Parathyroid adenoma (tissue), 2 donors: ENCODE measurements at regions not wholly inside any gene's neighbourhood (a gene's known extent, or its start where the extent isn't known, plus 50 kb on each side); places are given as distances from the start of the nearest gene placed in this dataset.

Source experiments
- H2AFZ ChIP-seq: fragments of 300-600 bp; sonication (generic); one replicate; pipeline ENCODE4 v1.7.0; 2017; ENCODE audit warnings: antibody characterized with exemption, mild to moderate bottlenecking
- H3K27ac ChIP-seq: fragments of 300-600 bp; sonication (generic); one replicate; pipeline ENCODE4 v1.7.0; 2017
- H3K27me3 ChIP-seq: fragments of 300-600 bp; sonication (generic); one replicate; pipeline ENCODE4 v1.7.0; 2017; ENCODE audit warnings: low read length; ENCODE audit not compliant: control insufficient read depth, insufficient read depth
- H3K36me3 ChIP-seq: fragments of 300-600 bp; sonication (generic); one replicate; pipeline ENCODE4 v1.7.0; 2017; ENCODE audit warnings: low read length; ENCODE audit not compliant: control insufficient read depth, insufficient read depth
- H3K4me1 ChIP-seq: fragments of 300-600 bp; sonication (generic); one replicate; pipeline ENCODE4 v1.7.0; 2017; ENCODE audit warnings: control low read depth
- H3K4me2 ChIP-seq: fragments of 300-600 bp; sonication (generic); one replicate; pipeline ENCODE4 v1.7.0; 2017; ENCODE audit warnings: low read length
- H3K4me3 ChIP-seq: fragments of 300-600 bp; sonication (generic); one replicate; pipeline ENCODE4 v1.7.0; 2017; ENCODE audit warnings: low read depth, low read length
- H3K79me2 ChIP-seq: fragments of 300-600 bp; sonication (generic); one replicate; pipeline ENCODE4 v1.7.0; 2017; ENCODE audit warnings: control low read depth
- H3K9ac ChIP-seq: fragments of 300-600 bp; sonication (generic); one replicate; pipeline ENCODE4 v1.7.0; 2017; ENCODE audit warnings: mild to moderate bottlenecking
- H3K9me3 ChIP-seq: fragments of 300-600 bp; sonication (generic); one replicate; pipeline ENCODE4 v1.7.0; 2017; ENCODE audit warnings: low read length; ENCODE audit not compliant: control insufficient read depth
- TF ChIP-seq, protein P1 (sequence below): fragments of 300-600 bp; sonication (generic); IDR thresholded peaks from one replicate; pipeline ENCODE4 v1.7.0; 2017; ENCODE audit warnings: antibody characterized with exemption, mild to moderate bottlenecking
- donor health status: primary hyperparathyroidism.

DNA sequence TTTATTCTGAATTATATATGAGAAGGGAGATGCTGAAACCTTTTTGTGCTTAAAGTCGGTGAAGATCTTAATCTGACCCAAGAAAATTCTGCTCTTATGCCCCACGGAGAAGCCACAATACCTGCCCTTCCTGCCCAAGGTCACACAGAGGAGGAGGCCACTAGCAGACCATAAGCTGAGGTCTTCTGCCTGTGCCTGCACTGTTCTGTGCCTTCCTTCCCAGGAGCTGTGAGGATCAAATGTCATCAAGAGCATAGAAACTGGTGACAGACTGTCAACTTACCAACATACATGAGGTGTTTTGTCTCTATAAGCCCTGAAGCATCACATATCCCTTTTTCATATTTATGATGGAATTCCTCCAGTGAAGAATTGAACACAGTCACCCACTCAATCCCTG lies 233.3 kb downstream of the C1D start:
- no peaks in the 10 kb centered on the region for H3K9me3 ChIP-seq
- TF ChIP-seq, protein P1, sequence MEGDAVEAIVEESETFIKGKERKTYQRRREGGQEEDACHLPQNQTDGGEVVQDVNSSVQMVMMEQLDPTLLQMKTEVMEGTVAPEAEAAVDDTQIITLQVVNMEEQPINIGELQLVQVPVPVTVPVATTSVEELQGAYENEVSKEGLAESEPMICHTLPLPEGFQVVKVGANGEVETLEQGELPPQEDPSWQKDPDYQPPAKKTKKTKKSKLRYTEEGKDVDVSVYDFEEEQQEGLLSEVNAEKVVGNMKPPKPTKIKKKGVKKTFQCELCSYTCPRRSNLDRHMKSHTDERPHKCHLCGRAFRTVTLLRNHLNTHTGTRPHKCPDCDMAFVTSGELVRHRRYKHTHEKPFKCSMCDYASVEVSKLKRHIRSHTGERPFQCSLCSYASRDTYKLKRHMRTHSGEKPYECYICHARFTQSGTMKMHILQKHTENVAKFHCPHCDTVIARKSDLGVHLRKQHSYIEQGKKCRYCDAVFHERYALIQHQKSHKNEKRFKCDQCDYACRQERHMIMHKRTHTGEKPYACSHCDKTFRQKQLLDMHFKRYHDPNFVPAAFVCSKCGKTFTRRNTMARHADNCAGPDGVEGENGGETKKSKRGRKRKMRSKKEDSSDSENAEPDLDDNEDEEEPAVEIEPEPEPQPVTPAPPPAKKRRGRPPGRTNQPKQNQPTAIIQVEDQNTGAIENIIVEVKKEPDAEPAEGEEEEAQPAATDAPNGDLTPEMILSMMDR = no peak
- no peak overlapping the region for H3K4me2 ChIP-seq
- H3K4me1 ChIP-seq = no peaks in the 10 kb centered on the region
- no peaks in the 10 kb centered on the region for H3K79me2 ChIP-seq
- no peak overlapping the region for H3K9ac ChIP-seq
- no peak overlapping the region for H3K4me3 ChIP-seq
- H3K36me3 ChIP-seq = no peaks in the 10 kb centered on the region
- H3K27ac ChIP-seq = no peak overlapping the region
- no peak overlapping the region for H2AFZ ChIP-seq
- H3K27me3 ChIP-seq = no peaks in the 10 kb centered on the region

DNA sequence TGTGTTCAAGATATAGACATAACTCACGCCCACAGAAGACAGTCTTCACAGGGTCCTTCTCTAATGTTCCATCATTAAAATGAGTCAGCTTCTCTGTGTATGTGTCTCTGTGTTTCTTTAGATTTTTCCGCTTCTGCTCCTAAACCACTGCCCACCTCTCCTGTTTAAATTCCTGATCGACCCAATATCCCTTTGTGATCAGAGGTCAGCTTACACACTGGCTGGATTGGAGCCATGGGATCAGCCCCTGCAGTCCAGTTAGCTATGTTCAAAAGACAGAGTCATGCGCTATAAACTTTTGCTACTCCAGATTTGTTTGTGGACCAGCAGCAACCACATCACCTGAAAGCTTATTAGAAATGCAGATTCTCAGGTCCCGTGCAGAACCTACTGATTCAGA lies 229.2 kb downstream of the C1D start:
- H3K9me3 ChIP-seq = no peaks in the 10 kb centered on the region
- H2AFZ ChIP-seq = no peak overlapping the region
- no peaks in the 10 kb centered on the region for H3K36me3 ChIP-seq
- TF ChIP-seq, protein P1 = no peak
- H3K9ac ChIP-seq = no peak overlapping the region
- H3K4me2 ChIP-seq = no peak overlapping the region
- H3K27ac ChIP-seq = no peak overlapping the region
- no peak overlapping the region for H3K4me3 ChIP-seq
- no peaks in the 10 kb centered on the region for H3K4me1 ChIP-seq
- no peaks in the 10 kb centered on the region for H3K27me3 ChIP-seq
- H3K79me2 ChIP-seq = no peaks in the 10 kb centered on the region

DNA sequence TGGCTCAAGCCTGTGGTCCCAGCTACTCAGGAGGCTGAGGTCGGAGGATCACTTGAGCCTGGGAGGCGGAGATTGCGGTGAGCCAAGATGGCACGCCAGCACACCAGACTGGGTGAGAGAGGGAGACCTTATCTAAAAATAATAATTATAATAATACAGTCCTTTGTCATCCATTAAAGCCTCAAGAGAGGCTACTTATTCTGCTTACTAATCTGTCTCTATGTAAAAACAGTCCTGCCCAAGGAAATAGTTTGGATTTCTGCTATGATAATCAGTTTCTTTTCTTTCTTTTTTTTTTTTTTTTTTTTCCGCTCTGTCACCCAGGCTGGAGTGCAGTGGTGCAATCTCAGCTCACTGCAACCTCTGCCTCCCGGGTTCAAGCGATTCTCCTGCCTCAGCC lies 228.3 kb downstream of the C1D start:
- no peaks in the 10 kb centered on the region for H3K4me1 ChIP-seq
- no peaks in the 10 kb centered on the region for H3K9me3 ChIP-seq
- TF ChIP-seq, protein P1 = no peak
- no peak overlapping the region for H3K4me3 ChIP-seq
- H3K9ac ChIP-seq = no peak overlapping the region
- H3K4me2 ChIP-seq = no peak overlapping the region
- H3K27ac ChIP-seq = no peak overlapping the region
- H3K36me3 ChIP-seq = no peaks in the 10 kb centered on the region
- H3K79me2 ChIP-seq = no peaks in the 10 kb centered on the region
- H3K27me3 ChIP-seq = no peaks in the 10 kb centered on the region
- H2AFZ ChIP-seq = no peak overlapping the region

DNA sequence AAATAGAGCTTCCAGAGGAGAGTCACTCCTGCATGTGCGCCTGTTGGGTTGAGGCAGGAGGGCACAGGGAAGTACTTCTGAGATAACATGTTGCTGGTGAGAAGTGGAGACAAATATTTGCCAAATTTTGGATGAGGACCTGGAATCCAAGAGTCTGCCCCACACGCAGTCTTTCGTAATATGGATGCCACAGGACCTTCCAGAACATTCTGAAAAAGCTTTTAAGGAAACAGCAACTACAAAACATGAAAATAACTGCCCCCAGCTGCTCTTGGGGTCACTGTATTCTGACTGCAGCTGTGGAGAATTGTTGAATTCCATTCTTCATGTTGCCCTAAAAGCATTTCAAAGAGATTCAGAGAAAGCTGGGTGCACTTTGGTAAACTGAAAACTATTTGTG lies 227.5 kb downstream of the C1D start:
- Histone ChIP-seq H3K79me2 (no peaks in the 10 kb centered on the region), H3K9ac (no peak overlapping the region), H3K4me3 (no peak overlapping the region), H3K4me2 (no peak overlapping the region), H3K27me3 (no peaks in the 10 kb centered on the region), H3K36me3 (no peaks in the 10 kb centered on the region), H3K4me1 (no peaks in the 10 kb centered on the region), H3K9me3 (no peaks in the 10 kb centered on the region), H2AFZ (no peak overlapping the region), H3K27ac (no peak overlapping the region)
- TF ChIP-seq, protein P1 = no peak

DNA sequence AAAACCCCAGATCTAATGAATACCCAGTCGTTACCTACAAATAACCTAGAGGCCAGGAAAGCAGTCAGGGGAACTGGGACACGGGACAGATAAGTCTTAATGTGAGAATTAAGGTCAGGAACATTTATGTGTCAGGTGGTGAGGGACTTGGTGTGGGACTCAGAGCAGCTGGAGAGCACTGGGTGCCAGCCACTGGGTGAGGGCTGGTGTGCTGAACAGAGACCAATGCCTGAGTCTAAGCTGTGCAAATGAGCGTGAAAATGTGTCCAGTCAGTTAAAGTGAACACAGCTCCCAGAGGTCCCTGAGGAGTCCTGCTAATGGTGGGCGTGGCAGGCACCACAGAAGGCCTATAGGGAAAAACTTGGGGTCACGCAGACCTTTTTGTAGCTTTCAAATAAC lies 225.9 kb downstream of the C1D start:
- Histone ChIP-seq H2AFZ (no peak overlapping the region), H3K4me3 (no peak overlapping the region), H3K27ac (no peak overlapping the region), H3K4me1 (no peaks in the 10 kb centered on the region), H3K36me3 (no peaks in the 10 kb centered on the region), H3K4me2 (no peak overlapping the region), H3K9me3 (no peaks in the 10 kb centered on the region), H3K27me3 (no peaks in the 10 kb centered on the region), H3K9ac (no peak overlapping the region), H3K79me2 (no peaks in the 10 kb centered on the region)
- TF ChIP-seq, protein P1 = no peak
